ENCODE measurements at regions not wholly inside any gene's neighbourhood (a gene's known extent, or its start where the extent isn't known, plus 50 kb on each side); places are given as distances from the start of the nearest gene placed in this dataset.

DNA sequence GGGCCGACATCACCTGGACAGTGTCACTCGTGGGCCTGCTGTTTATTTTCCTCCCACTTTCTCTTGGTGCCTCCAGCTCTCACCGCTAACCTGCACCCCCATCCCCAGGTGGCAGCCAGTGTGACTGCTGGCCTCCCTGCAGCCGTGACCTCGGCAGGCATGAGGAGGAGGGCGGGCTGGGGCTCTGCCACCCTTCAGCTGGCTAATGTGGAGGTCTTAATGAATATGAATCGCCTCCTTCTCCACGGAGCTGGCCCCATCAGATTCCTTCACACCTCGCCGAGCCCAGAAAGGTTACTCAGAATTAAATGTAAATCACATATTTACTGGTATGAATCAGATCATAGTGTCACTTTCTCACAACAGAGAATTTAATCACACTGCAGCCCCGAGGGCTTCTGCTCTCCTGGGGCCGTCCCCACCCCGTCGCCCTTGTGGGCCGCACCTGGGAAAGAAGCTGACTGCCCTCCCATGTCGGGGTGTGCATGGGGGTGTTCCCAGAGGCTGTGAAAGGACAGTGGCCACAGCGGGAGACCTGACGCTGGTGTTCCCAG is 171.1 kb upstream of the TLE3 start:
- peaks cover 44% of the 10 kb centered on the region for H3K4me1 ChIP-seq (ENCODE audit: insufficient read depth, poor library complexity, severe bottlenecking)
- DNase-seq (ENCODE audit: low spot score) = no peak
- 0 out of 3 replicates have a peak, but pooled peaks have one; percentile 1 for ATAC-seq (ENCODE audit: low read depth)

DNA sequence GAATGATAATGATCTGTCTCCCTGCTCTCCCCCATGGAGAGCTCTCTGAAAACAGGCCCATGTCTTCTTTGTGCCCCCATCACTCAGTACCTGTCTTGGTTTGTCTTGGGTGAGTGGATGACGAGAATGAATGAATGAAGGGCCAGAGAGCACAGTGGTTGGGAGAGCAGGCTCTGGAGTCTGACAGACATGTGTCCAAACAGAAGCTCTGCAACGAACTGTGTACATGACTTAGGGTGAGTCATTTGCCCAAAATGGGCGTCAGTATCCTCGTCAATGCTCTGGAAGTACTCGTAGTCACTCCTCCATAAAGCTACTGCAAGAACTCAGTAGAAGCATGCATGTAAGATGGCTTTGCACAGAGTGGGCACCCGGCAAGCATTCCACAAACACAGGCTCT is 170.2 kb upstream of the TLE3 start:
- H3K9me3 ChIP-seq (ENCODE audit: severe bottlenecking) = no peaks in the 10 kb centered on the region
- H3K27ac ChIP-seq (ENCODE audit: poor library complexity, severe bottlenecking) = no peak overlapping the region
- DNase-seq (ENCODE audit: low spot score) (no peak), ATAC-seq (ENCODE audit: low read depth) (peak; percentile 50)
- no peak overlapping the region for H3K4me3 ChIP-seq (ENCODE audit: severe bottlenecking)
- H3K27me3 ChIP-seq (ENCODE audit: insufficient read depth, poor library complexity, severe bottlenecking) = no peaks in the 10 kb centered on the region
- H3K4me1 ChIP-seq (ENCODE audit: insufficient read depth, poor library complexity, severe bottlenecking) = peaks cover 44% of the 10 kb centered on the region
- TF ChIP-seq, protein P1, sequence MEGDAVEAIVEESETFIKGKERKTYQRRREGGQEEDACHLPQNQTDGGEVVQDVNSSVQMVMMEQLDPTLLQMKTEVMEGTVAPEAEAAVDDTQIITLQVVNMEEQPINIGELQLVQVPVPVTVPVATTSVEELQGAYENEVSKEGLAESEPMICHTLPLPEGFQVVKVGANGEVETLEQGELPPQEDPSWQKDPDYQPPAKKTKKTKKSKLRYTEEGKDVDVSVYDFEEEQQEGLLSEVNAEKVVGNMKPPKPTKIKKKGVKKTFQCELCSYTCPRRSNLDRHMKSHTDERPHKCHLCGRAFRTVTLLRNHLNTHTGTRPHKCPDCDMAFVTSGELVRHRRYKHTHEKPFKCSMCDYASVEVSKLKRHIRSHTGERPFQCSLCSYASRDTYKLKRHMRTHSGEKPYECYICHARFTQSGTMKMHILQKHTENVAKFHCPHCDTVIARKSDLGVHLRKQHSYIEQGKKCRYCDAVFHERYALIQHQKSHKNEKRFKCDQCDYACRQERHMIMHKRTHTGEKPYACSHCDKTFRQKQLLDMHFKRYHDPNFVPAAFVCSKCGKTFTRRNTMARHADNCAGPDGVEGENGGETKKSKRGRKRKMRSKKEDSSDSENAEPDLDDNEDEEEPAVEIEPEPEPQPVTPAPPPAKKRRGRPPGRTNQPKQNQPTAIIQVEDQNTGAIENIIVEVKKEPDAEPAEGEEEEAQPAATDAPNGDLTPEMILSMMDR (IDR thresholded peaks at IDR 0.05; ENCODE audit: poor library complexity, severe bottlenecking) = no peak
- H3K36me3 ChIP-seq (ENCODE audit: low read depth) = no peaks in the 10 kb centered on the region

More for the DNA sequence above, 171.1 kb upstream of the TLE3 start:
- Histone ChIP-seq H3K4me3 (ENCODE audit: severe bottlenecking) (no peak overlapping the region), H3K27me3 (ENCODE audit: insufficient read depth, poor library complexity, severe bottlenecking) (no peaks in the 10 kb centered on the region), H3K27ac (ENCODE audit: poor library complexity, severe bottlenecking) (no peak overlapping the region), H3K36me3 (ENCODE audit: low read depth) (no peaks in the 10 kb centered on the region), H3K9me3 (ENCODE audit: severe bottlenecking) (no peaks in the 10 kb centered on the region)
- TF ChIP-seq, protein P1 (IDR thresholded peaks at IDR 0.05; ENCODE audit: poor library complexity, severe bottlenecking) = no peak

DNA sequence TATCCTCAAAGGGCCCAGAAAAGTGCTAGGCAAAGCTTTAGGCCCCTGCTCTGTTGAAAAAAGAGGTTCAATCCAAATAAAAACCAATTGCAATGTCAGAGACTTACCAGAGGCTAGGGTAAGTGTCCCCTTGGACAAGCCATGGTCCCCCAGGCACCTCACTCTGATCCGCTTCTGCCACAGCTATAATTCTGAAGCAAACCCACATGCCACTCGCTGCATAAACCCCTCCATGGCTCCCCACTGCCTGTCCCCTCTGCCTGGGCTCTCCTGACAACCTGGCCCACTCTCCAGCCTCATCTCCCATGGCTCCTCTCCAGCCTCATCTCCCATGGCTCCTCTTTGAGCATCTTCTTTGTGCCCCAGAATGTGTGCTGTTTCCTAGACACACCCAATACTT is 169.6 kb upstream of the TLE3 start:
- no peak for ATAC-seq (ENCODE audit: low read depth)
- no peaks in the 10 kb centered on the region for H3K36me3 ChIP-seq (ENCODE audit: low read depth)
- no peak for DNase-seq (ENCODE audit: low spot score)
- H3K27me3 ChIP-seq (ENCODE audit: insufficient read depth, poor library complexity, severe bottlenecking) = no peaks in the 10 kb centered on the region
- no peak overlapping the region for H3K27ac ChIP-seq (ENCODE audit: poor library complexity, severe bottlenecking)
- TF ChIP-seq, protein P1 (IDR thresholded peaks at IDR 0.05; ENCODE audit: poor library complexity, severe bottlenecking) = no peak
- no peak overlapping the region for H3K4me3 ChIP-seq (ENCODE audit: severe bottlenecking)
- H3K9me3 ChIP-seq (ENCODE audit: severe bottlenecking) = no peaks in the 10 kb centered on the region
- peaks cover 44% of the 10 kb centered on the region for H3K4me1 ChIP-seq (ENCODE audit: insufficient read depth, poor library complexity, severe bottlenecking)

DNA sequence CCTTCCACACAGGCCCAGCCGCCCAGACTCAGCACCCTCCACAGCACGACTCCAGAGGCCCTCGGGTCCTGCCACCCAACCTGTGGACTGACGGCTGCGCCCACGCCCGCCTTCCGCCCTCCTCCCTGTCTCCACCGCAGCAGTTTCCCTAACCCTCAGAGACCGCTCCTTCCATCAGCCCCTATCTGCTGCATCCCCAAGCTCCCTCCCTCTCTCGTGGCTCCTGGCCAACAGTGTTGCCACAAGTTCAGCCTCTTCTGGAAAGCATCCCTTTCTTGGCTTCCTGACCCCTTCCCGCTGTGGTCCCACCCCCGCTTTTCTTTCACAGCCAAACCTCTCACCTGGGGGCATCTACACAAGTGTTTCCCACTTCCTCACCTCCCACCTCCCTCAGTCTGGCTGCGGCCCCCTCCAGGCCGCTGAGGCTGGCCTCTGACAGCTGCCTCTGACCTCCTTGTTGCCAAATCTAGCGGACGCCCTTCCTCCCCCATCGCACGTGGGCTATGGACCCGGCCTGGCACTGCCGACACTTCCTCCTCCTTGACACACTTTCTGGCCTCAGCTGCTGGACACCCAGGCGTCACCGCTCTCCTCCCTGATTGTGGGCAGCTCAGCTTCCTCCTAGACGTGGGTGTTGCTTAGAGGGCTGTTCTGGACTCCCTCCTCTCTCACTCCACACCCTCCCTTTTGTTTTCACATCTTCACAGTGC is 168.8 kb upstream of the TLE3 start:
- Histone ChIP-seq H3K27ac (ENCODE audit: poor library complexity, severe bottlenecking) (no peak overlapping the region), H3K9me3 (ENCODE audit: severe bottlenecking) (no peaks in the 10 kb centered on the region), H3K27me3 (ENCODE audit: insufficient read depth, poor library complexity, severe bottlenecking) (no peaks in the 10 kb centered on the region), H3K4me3 (ENCODE audit: severe bottlenecking) (no peak overlapping the region), H3K36me3 (ENCODE audit: low read depth) (no peaks in the 10 kb centered on the region), H3K4me1 (ENCODE audit: insufficient read depth, poor library complexity, severe bottlenecking) (peaks cover 40% of the 10 kb centered on the region)
- DNase-seq (ENCODE audit: low spot score) (no peak), ATAC-seq (ENCODE audit: low read depth) (no peak)
- TF ChIP-seq, protein P1 (IDR thresholded peaks at IDR 0.05; ENCODE audit: poor library complexity, severe bottlenecking) = no peak

DNA sequence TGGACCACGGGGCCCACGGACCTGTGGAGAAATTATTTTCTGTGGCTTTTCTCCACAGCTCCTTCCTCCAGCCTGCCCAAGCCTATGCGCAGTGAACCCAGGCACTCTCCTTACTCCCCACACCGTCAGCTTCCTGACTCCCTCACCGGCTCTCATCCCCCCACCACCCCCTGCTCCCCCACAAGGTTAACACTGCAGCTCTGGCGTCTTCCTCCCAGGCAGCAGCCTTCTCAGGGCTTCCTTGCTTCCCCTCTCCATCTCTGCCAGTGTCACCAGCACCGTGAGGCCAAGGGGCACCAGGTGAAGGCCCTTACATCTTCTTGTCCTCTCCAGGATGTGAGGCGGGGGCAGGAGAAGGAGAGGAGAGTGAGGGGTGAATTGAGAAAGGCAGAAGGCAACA is 168.3 kb upstream of the TLE3 start:
- no peak for ATAC-seq (ENCODE audit: low read depth)
- Histone ChIP-seq H3K27ac (ENCODE audit: poor library complexity, severe bottlenecking) (no peak overlapping the region), H3K27me3 (ENCODE audit: insufficient read depth, poor library complexity, severe bottlenecking) (no peaks in the 10 kb centered on the region), H3K9me3 (ENCODE audit: severe bottlenecking) (no peaks in the 10 kb centered on the region), H3K4me3 (ENCODE audit: severe bottlenecking) (no peak overlapping the region), H3K36me3 (ENCODE audit: low read depth) (no peaks in the 10 kb centered on the region), H3K4me1 (ENCODE audit: insufficient read depth, poor library complexity, severe bottlenecking) (peaks cover 34% of the 10 kb centered on the region)
- TF ChIP-seq, protein P1 (IDR thresholded peaks at IDR 0.05; ENCODE audit: poor library complexity, severe bottlenecking) = no peak
- DNase-seq (ENCODE audit: low spot score) = no peak
